ENCODE measurements at regions not wholly inside any gene's neighbourhood (a gene's known extent, or its start where the extent isn't known, plus 50 kb on each side); places are given as distances from the start of the nearest gene placed in this dataset.

GRCh38 chrX:99549381-99549780 lies 860.7 kb downstream of the PCDH19 start:
- H2AFZ ChIP-seq (ENCODE audit: low read length), result no peak overlapping the region
- no peak overlapping the region for H3K4me3 ChIP-seq (ENCODE audit: extremely low read depth in 1 of 4, insufficient read depth in 2 of 4, low read depth in 3 of 4, low read length in 4 of 4)
- no peaks in the 10 kb centered on the region for H3K36me3 ChIP-seq (ENCODE audit: control insufficient read depth in 2 of 4, insufficient read depth in 4 of 4, low read length in 3 of 4)
- no peaks in the 10 kb centered on the region for H3K4me1 ChIP-seq (replicated peaks in 1 of 4; ENCODE audit: control insufficient read depth in 3 of 4, insufficient read depth in 4 of 4, low read length in 3 of 4)
- H2BK20ac ChIP-seq (ENCODE audit: low read length), result no peak overlapping the region
- no peak overlapping the region for H3K18ac ChIP-seq (ENCODE audit: extremely low read depth, low read length)
- CTCF ChIA-PET (ENCODE audit: partially characterized antibody), result no interaction called here
- no peak overlapping the region for H3K4ac ChIP-seq (replicated peaks; ENCODE audit: insufficient read length, low read depth, low read length)
- no peak overlapping the region for H4K91ac ChIP-seq (replicated peaks; ENCODE audit: insufficient read length, low read length)
- H3K14ac ChIP-seq (ENCODE audit: insufficient read length), result no peak overlapping the region
- H3K79me1 ChIP-seq (ENCODE audit: low read depth, low read length), result no peaks in the 10 kb centered on the region
- no peak overlapping the region for H3K9ac ChIP-seq (replicated peaks in 1 of 4; ENCODE audit: extremely low read depth in 1 of 4, low read depth in 3 of 4, low read length in 3 of 4)
- H4K5ac ChIP-seq (ENCODE audit: insufficient read length, low read depth, low read length), result no peak overlapping the region
- H2BK120ac ChIP-seq (replicated peaks; ENCODE audit: low read depth, low read length), result no peak overlapping the region
- no peak overlapping the region for H2BK12ac ChIP-seq (ENCODE audit: low read depth, low read length)
- DNase-seq (ENCODE audit: low read depth in 1 of 2, low spot score in 2 of 2), result no peak
- no peaks in the 10 kb centered on the region for H3K9me3 ChIP-seq (ENCODE audit: insufficient read depth in 2 of 2, low read depth in 1 of 2, low read length in 1 of 2)
- no peaks in the 10 kb centered on the region for H3K27me3 ChIP-seq (replicated peaks in 1 of 4; ENCODE audit: control insufficient read depth in 3 of 4, extremely low read depth in 1 of 4, insufficient read depth in 3 of 4, low read length in 3 of 4)
- H3K56ac ChIP-seq (replicated peaks; ENCODE audit: insufficient read length, low read depth, low read length), result no peak overlapping the region
- H2BK15ac ChIP-seq (ENCODE audit: low read length), result no peak overlapping the region
- no peaks in the 10 kb centered on the region for H3K79me2 ChIP-seq (ENCODE audit: control insufficient read depth in 1 of 2, insufficient read depth in 2 of 2, low read length in 2 of 2)
- H3K23ac ChIP-seq (ENCODE audit: insufficient read length), result no peak overlapping the region
- H3K27ac ChIP-seq (ENCODE audit: low read depth, low read length), result no peak overlapping the region
- H4K8ac ChIP-seq (ENCODE audit: extremely low read depth, insufficient read depth, low read length), result no peak overlapping the region
- H4K20me1 ChIP-seq (replicated peaks in 1 of 2; ENCODE audit: control insufficient read depth in 1 of 2, insufficient read depth in 2 of 2, low read length in 2 of 2), result no peaks in the 10 kb centered on the region
- POLR2A ChIA-PET (ENCODE audit: partially characterized antibody), result no interaction called here
- 91% methylated on average over 4 of the region's 5 CpGs; no CpG with 5 or more reads in 1 of the 2 experiments for WGBS, 2 experiments (ENCODE audit: extremely low coverage in 1 of 2, insufficient coverage in 1 of 2, insufficient read length in 1 of 2, insufficient replicate concordance in 2 of 2, low coverage in 1 of 2, low lambda C conversion rate in 2 of 2, missing lambda C conversion rate in 1 of 2)
- no peaks in the 10 kb centered on the region for H3K23me2 ChIP-seq (ENCODE audit: low read depth, low read length)
- H2AK5ac ChIP-seq (ENCODE audit: low read depth, low read length), result no peak overlapping the region
- H2BK5ac ChIP-seq (ENCODE audit: low read depth, low read length), result no peak overlapping the region
- no peak overlapping the region for H3K4me2 ChIP-seq (ENCODE audit: insufficient read depth in 1 of 2, low read depth in 2 of 2, low read length in 2 of 2)
- FAIRE-seq, result no peak
- TF ChIP-seq SP4 (IDR thresholded peaks at IDR 0.05; ENCODE audit: low read length), result no peak
- TF ChIP-seq GTF2F1 (IDR thresholded peaks at IDR 0.05; ENCODE audit: borderline replicate concordance, low read depth, low read length), result no peak

Measured in H1 (cell line).